Astrocyte of the cerebellum (primary cell): ENCODE measurements at regions not wholly inside any gene's neighbourhood (a gene's known extent, or its start where the extent isn't known, plus 50 kb on each side); places are given as distances from the start of the nearest gene placed in this dataset.

Source experiments
- DNase-seq: peaks from one replicate; pipeline ENCODE4 v3.0.0-alpha.2; 2011; ENCODE audit warnings: low read depth
- H3K4me3 ChIP-seq: 2 replicates; pipeline ENCODE4 v1.5.1; 2011; ENCODE audit warnings: mild to moderate bottlenecking, low read depth, low read length, moderate library complexity
- CTCF ChIP-seq: IDR thresholded peaks from 2 replicates; pipeline ENCODE4 v1.5.1; 2012; ENCODE audit warnings: low read length, low read depth, moderate library complexity, mild to moderate bottlenecking; ENCODE audit errors: missing control alignments
- in situ Hi-C: cut with HindIII; loops from 2 replicates; pipeline ENCODE4 v1.10.0; 2017; ENCODE audit warnings: low sequenced_read_pairs

GRCh38 chr2:6665093-6666045 is 200.3 kb downstream of the CMPK2 start:
- in situ Hi-C loops, result no loop called here
- no peak for DNase-seq
- no peak for TF ChIP-seq CTCF
- H3K4me3 ChIP-seq, result no peak overlapping the region

- TF ChIP-seq CTCF, result no peak
- DNase-seq, result no peak
- in situ Hi-C loops, result no loop called here
- H3K4me3 ChIP-seq, result no peak overlapping the region
These were observed 198.4 kb downstream of the CMPK2 start for GRCh38 chr2:6667326-6667725.

- no peak for TF ChIP-seq CTCF
- in situ Hi-C loops, result no loop called here
- H3K4me3 ChIP-seq, result no peak overlapping the region
- no peak for DNase-seq
These were observed 193.8 kb downstream of the CMPK2 start for GRCh38 chr2:6671913-6672312.

GRCh38 chr2:6674381-6674780 is 191.3 kb downstream of the CMPK2 start:
- peak; percentile 90 for DNase-seq
- TF ChIP-seq CTCF, result no peak
- in situ Hi-C loops, result no loop called here

GRCh38 chr2:6675791-6676190 is 189.9 kb downstream of the CMPK2 start:
- in situ Hi-C loops, result no loop called here
- TF ChIP-seq CTCF, result no peak
- H3K4me3 ChIP-seq, result no peak overlapping the region
- no peak for DNase-seq

More at GRCh38 chr2:6674381-6674780, 191.3 kb downstream of the CMPK2 start:
- H3K4me3 ChIP-seq, result no peak overlapping the region

GRCh38 chr2:6676241-6676640 is 189.5 kb downstream of the CMPK2 start:
- in situ Hi-C loops, result no loop called here
- H3K4me3 ChIP-seq, result no peak overlapping the region
- no peak for TF ChIP-seq CTCF
- no peak for DNase-seq
